ENCODE measurements at regions not wholly inside any gene's neighbourhood (a gene's known extent, or its start where the extent isn't known, plus 50 kb on each side); places are given as distances from the start of the nearest gene placed in this dataset.

- peaks cover 0 to 3% (median 0%) of the 10 kb centered on the region in 5 experiments for H3K27me3 ChIP-seq (replicated peaks in 2 of 5; ENCODE audit: control insufficient read depth in 4 of 5, insufficient read depth in 5 of 5, low read length in 4 of 5)
- WGBS (ENCODE audit: insufficient coverage), result 88% methylated on average over 2 of the region's 4 CpGs
- ChIA-PET CTCF (no interaction called here), POLR2A (interaction anchor here (0.7 kb wide), 1 partner anchor 263 kb away, joined by 3 read pairs; no protein-coding TSS in a partner anchor)
- H3K4me1 ChIP-seq (ENCODE audit: control extremely low read depth in 1 of 4, control insufficient read depth in 4 of 4, insufficient read depth in 4 of 4, low read length in 3 of 4), result no peaks in the 10 kb centered on the region
- H3K4me3 ChIP-seq (ENCODE audit: control insufficient read depth in 1 of 7, extremely low read depth in 1 of 7, insufficient read depth in 4 of 7, low read depth in 2 of 7, low read length in 6 of 7), result no peak overlapping the region
- no peaks in the 10 kb centered on the region for H3K36me3 ChIP-seq (ENCODE audit: control insufficient read depth in 4 of 4, insufficient read depth in 4 of 4, low read length in 3 of 4)
- DNase-seq, result no peak
- no peak overlapping the region for H3K27ac ChIP-seq (ENCODE audit: insufficient read depth in 1 of 2, low read depth in 1 of 2, low read length in 2 of 2, poor library complexity in 1 of 2, severe bottlenecking in 2 of 2)
- H3K9me3 ChIP-seq (ENCODE audit: control extremely low read depth in 1 of 5, control insufficient read depth in 4 of 5, insufficient read depth in 2 of 5, low read depth in 1 of 5, low read length in 4 of 5), result no peaks in the 10 kb centered on the region
Measured at GRCh38 chr20:40512994-40513393, 176.0 kb downstream of the MAFB start.

- H3K27ac ChIP-seq (ENCODE audit: insufficient read depth in 1 of 2, low read depth in 1 of 2, low read length in 2 of 2, poor library complexity in 1 of 2, severe bottlenecking in 2 of 2), result no peak overlapping the region
- H3K9me3 ChIP-seq (ENCODE audit: control extremely low read depth in 1 of 5, control insufficient read depth in 4 of 5, insufficient read depth in 2 of 5, low read depth in 1 of 5, low read length in 4 of 5), result no peaks in the 10 kb centered on the region
- no peak for DNase-seq
- no peak overlapping the region for H3K4me3 ChIP-seq (ENCODE audit: control insufficient read depth in 1 of 7, extremely low read depth in 1 of 7, insufficient read depth in 4 of 7, low read depth in 2 of 7, low read length in 6 of 7)
- POLR2A ChIA-PET, result interaction anchor here (0.7 kb wide), 1 partner anchor 262 kb away, joined by 3 read pairs; no protein-coding TSS in a partner anchor
- no peaks in the 10 kb centered on the region for H3K4me1 ChIP-seq (ENCODE audit: control extremely low read depth in 1 of 4, control insufficient read depth in 4 of 4, insufficient read depth in 4 of 4, low read length in 3 of 4)
- 100% methylated on average over 1 of the region's 4 CpGs for WGBS (ENCODE audit: insufficient coverage)
- H3K27me3 ChIP-seq (replicated peaks in 2 of 5; ENCODE audit: control insufficient read depth in 4 of 5, insufficient read depth in 5 of 5, low read length in 4 of 5), result peaks cover 0 to 3% (median 0%) of the 10 kb centered on the region in 5 experiments
- CTCF ChIA-PET, result no interaction called here
- H3K36me3 ChIP-seq (ENCODE audit: control insufficient read depth in 4 of 4, insufficient read depth in 4 of 4, low read length in 3 of 4), result no peaks in the 10 kb centered on the region
Measured at GRCh38 chr20:40512591-40512990, 176.4 kb downstream of the MAFB start.

- Histone ChIP-seq H3K36me3 (ENCODE audit: control insufficient read depth in 4 of 4, insufficient read depth in 4 of 4, low read length in 3 of 4) (no peaks in the 10 kb centered on the region), H3K4me1 (ENCODE audit: control extremely low read depth in 1 of 4, control insufficient read depth in 4 of 4, insufficient read depth in 4 of 4, low read length in 3 of 4) (peaks cover 5 to 10% (median 7%) of the 10 kb centered on the region in 4 experiments), H3K4me3 (ENCODE audit: control insufficient read depth in 1 of 7, extremely low read depth in 1 of 7, insufficient read depth in 4 of 7, low read depth in 2 of 7, low read length in 6 of 7) (no peak overlapping the region), H3K9me3 (ENCODE audit: control extremely low read depth in 1 of 5, control insufficient read depth in 4 of 5, insufficient read depth in 2 of 5, low read depth in 1 of 5, low read length in 4 of 5) (no peaks in the 10 kb centered on the region), H3K27ac (ENCODE audit: insufficient read depth in 1 of 2, low read depth in 1 of 2, low read length in 2 of 2, poor library complexity in 1 of 2, severe bottlenecking in 2 of 2) (no peak overlapping the region), H3K27me3 (replicated peaks in 2 of 5; ENCODE audit: control insufficient read depth in 4 of 5, insufficient read depth in 5 of 5, low read length in 4 of 5) (peaks cover 0 to 3% (median 0%) of the 10 kb centered on the region in 5 experiments)
- no peak for DNase-seq
- WGBS (ENCODE audit: insufficient coverage), result 87% methylated on average over 3 of the region's 3 CpGs
- ChIA-PET CTCF (no interaction called here), POLR2A (no interaction called here)
Measured at GRCh38 chr20:40511478-40511877, 177.6 kb downstream of the MAFB start.

- WGBS (ENCODE audit: insufficient coverage), result 100% methylated on average over 2 of the region's 3 CpGs
- CTCF ChIA-PET, result no interaction called here
Measured at GRCh38 chr20:40510622-40511021, 178.4 kb downstream of the MAFB start.

GRCh38 chr20:40508821-40509220, 180.2 kb downstream of the MAFB start:
- DNase-seq, result no peak
- Histone ChIP-seq H3K36me3 (ENCODE audit: control insufficient read depth in 4 of 4, insufficient read depth in 4 of 4, low read length in 3 of 4) (no peaks in the 10 kb centered on the region), H3K27me3 (replicated peaks in 2 of 5; ENCODE audit: control insufficient read depth in 4 of 5, insufficient read depth in 5 of 5, low read length in 4 of 5) (peaks cover 0 to 3% (median 0%) of the 10 kb centered on the region in 5 experiments), H3K9me3 (ENCODE audit: control extremely low read depth in 1 of 5, control insufficient read depth in 4 of 5, insufficient read depth in 2 of 5, low read depth in 1 of 5, low read length in 4 of 5) (no peaks in the 10 kb centered on the region), H3K4me1 (ENCODE audit: control extremely low read depth in 1 of 4, control insufficient read depth in 4 of 4, insufficient read depth in 4 of 4, low read length in 3 of 4) (peaks cover 5 to 16% (median 13%) of the 10 kb centered on the region in 4 experiments), H3K4me3 (ENCODE audit: control insufficient read depth in 1 of 7, extremely low read depth in 1 of 7, insufficient read depth in 4 of 7, low read depth in 2 of 7, low read length in 6 of 7) (no peak overlapping the region), H3K27ac (ENCODE audit: insufficient read depth in 1 of 2, low read depth in 1 of 2, low read length in 2 of 2, poor library complexity in 1 of 2, severe bottlenecking in 2 of 2) (no peak overlapping the region)
- POLR2A ChIA-PET, result no interaction called here
- CTCF ChIA-PET, result no interaction called here

More at GRCh38 chr20:40510622-40511021, 178.4 kb downstream of the MAFB start:
- peaks cover 5 to 16% (median 13%) of the 10 kb centered on the region in 4 experiments for H3K4me1 ChIP-seq (ENCODE audit: control extremely low read depth in 1 of 4, control insufficient read depth in 4 of 4, insufficient read depth in 4 of 4, low read length in 3 of 4)
- POLR2A ChIA-PET, result no interaction called here
- no peak for DNase-seq
- H3K4me3 ChIP-seq (ENCODE audit: control insufficient read depth in 1 of 7, extremely low read depth in 1 of 7, insufficient read depth in 4 of 7, low read depth in 2 of 7, low read length in 6 of 7), result no peak overlapping the region
- H3K9me3 ChIP-seq (ENCODE audit: control extremely low read depth in 1 of 5, control insufficient read depth in 4 of 5, insufficient read depth in 2 of 5, low read depth in 1 of 5, low read length in 4 of 5), result no peaks in the 10 kb centered on the region
- no peaks in the 10 kb centered on the region for H3K36me3 ChIP-seq (ENCODE audit: control insufficient read depth in 4 of 4, insufficient read depth in 4 of 4, low read length in 3 of 4)
- no peak overlapping the region for H3K27ac ChIP-seq (ENCODE audit: insufficient read depth in 1 of 2, low read depth in 1 of 2, low read length in 2 of 2, poor library complexity in 1 of 2, severe bottlenecking in 2 of 2)
- peaks cover 0 to 3% (median 0%) of the 10 kb centered on the region in 5 experiments for H3K27me3 ChIP-seq (replicated peaks in 2 of 5; ENCODE audit: control insufficient read depth in 4 of 5, insufficient read depth in 5 of 5, low read length in 4 of 5)

GRCh38 chr20:40506537-40506939, 182.5 kb downstream of the MAFB start:
- peaks cover 5 to 16% (median 13%) of the 10 kb centered on the region in 4 experiments for H3K4me1 ChIP-seq (ENCODE audit: control extremely low read depth in 1 of 4, control insufficient read depth in 4 of 4, insufficient read depth in 4 of 4, low read length in 3 of 4)
- ChIA-PET CTCF (interaction anchor here (0.9 to 1.6 kb wide), 3 partner anchors 11 to 83 kb away, joined by 3 to 4 read pairs (median 3); no protein-coding TSS in a partner anchor), POLR2A (interaction anchor here (0.9 kb wide), 1 partner anchor 9 kb away, joined by 3 read pairs; no protein-coding TSS in a partner anchor)
- WGBS (ENCODE audit: insufficient coverage), result 3% methylated on average over 7 of the region's 9 CpGs
- H3K9me3 ChIP-seq (ENCODE audit: control extremely low read depth in 1 of 5, control insufficient read depth in 4 of 5, insufficient read depth in 2 of 5, low read depth in 1 of 5, low read length in 4 of 5), result no peaks in the 10 kb centered on the region
- H3K27me3 ChIP-seq (replicated peaks in 2 of 5; ENCODE audit: control insufficient read depth in 4 of 5, insufficient read depth in 5 of 5, low read length in 4 of 5), result no peaks in the 10 kb centered on the region
- peak; percentile 90 to 98 (median 97) for DNase-seq
- H3K27ac ChIP-seq (ENCODE audit: insufficient read depth in 1 of 2, low read depth in 1 of 2, low read length in 2 of 2, poor library complexity in 1 of 2, severe bottlenecking in 2 of 2), result no peak overlapping the region
- H3K4me3 ChIP-seq (ENCODE audit: control insufficient read depth in 1 of 7, extremely low read depth in 1 of 7, insufficient read depth in 4 of 7, low read depth in 2 of 7, low read length in 6 of 7), result no peak overlapping the region
- H3K36me3 ChIP-seq (ENCODE audit: control insufficient read depth in 4 of 4, insufficient read depth in 4 of 4, low read length in 3 of 4), result no peaks in the 10 kb centered on the region

GRCh38 chr20:40503119-40503518, 185.9 kb downstream of the MAFB start:
- no peaks in the 10 kb centered on the region for H3K9me3 ChIP-seq (ENCODE audit: control extremely low read depth in 1 of 5, control insufficient read depth in 4 of 5, insufficient read depth in 2 of 5, low read depth in 1 of 5, low read length in 4 of 5)
- H3K36me3 ChIP-seq (ENCODE audit: control insufficient read depth in 4 of 4, insufficient read depth in 4 of 4, low read length in 3 of 4), result no peaks in the 10 kb centered on the region
- H3K4me1 ChIP-seq (ENCODE audit: control extremely low read depth in 1 of 4, control insufficient read depth in 4 of 4, insufficient read depth in 4 of 4, low read length in 3 of 4), result peaks cover 9 to 32% (median 23%) of the 10 kb centered on the region in 4 experiments
- no peaks in the 10 kb centered on the region for H3K27me3 ChIP-seq (replicated peaks in 2 of 5; ENCODE audit: control insufficient read depth in 4 of 5, insufficient read depth in 5 of 5, low read length in 4 of 5)
- no peak for DNase-seq
- no peak overlapping the region for H3K27ac ChIP-seq (ENCODE audit: insufficient read depth in 1 of 2, low read depth in 1 of 2, low read length in 2 of 2, poor library complexity in 1 of 2, severe bottlenecking in 2 of 2)
- WGBS (ENCODE audit: insufficient coverage), result 90% methylated on average over 3 of the region's 3 CpGs
- no peak overlapping the region for H3K4me3 ChIP-seq (ENCODE audit: control insufficient read depth in 1 of 7, extremely low read depth in 1 of 7, insufficient read depth in 4 of 7, low read depth in 2 of 7, low read length in 6 of 7)
- ChIA-PET CTCF (no interaction called here), POLR2A (no interaction called here)

Data from common myeloid progenitor, CD34-positive (primary cell).